HG03469 (cell line): ENCODE measurements at regions not wholly inside any gene's neighbourhood (a gene's known extent, or its start where the extent isn't known, plus 50 kb on each side); places are given as distances from the start of the nearest gene placed in this dataset.
A peak's percentile ranks its signal among the peaks of the same experiment; 100 is the strongest.
"Not testable (repeated sequence)": the region's sequence is repeated elsewhere in the genome, so short reads cannot be mapped to it uniquely, and the experiment has no call there.

ENCODE experiments used
- ATAC-seq: cut with Tn5 transposase; IDR thresholded peaks from one replicate; pipeline ENCODE4 v1.9.1; 2021; ENCODE audit warnings: mild to moderate bottlenecking, moderate library complexity, moderate number of reproducible peaks; ENCODE audit not compliant: unreplicated experiment

DNA sequence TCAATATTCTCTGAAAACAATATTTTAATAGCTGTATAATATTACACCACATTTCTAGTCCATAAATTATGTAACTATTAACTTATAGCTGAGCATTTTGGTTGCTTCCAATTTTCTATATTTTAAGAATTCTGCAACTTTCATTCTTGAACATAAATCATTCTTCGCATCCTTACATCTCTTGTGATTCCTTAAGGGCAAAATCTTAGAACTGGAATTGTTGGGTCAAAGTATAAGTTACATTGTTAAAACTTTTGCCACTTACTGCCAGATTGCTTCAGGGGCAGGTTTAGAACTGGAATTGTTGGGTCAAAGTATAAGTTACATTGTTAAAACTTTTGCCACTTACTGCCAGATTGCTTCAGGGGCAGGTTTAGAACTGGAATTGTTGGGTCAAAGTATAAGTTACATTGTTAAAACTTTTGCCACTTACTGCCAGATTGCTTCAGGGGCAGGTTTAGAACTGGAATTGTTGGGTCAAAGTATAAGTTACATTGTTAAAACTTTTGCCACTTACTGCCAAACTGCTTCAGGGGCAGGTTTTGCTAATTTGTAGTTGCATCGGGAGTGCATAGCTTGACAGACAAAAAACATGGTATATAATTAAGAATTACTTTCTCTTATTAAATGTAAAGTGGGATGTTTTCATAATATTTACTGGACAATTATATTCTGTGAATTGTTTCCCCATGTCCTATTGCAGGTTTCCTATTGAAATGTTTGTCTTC lies 179.9 kb upstream of the OR13F1 start:
- ATAC-seq, result not testable (repeated sequence)

DNA sequence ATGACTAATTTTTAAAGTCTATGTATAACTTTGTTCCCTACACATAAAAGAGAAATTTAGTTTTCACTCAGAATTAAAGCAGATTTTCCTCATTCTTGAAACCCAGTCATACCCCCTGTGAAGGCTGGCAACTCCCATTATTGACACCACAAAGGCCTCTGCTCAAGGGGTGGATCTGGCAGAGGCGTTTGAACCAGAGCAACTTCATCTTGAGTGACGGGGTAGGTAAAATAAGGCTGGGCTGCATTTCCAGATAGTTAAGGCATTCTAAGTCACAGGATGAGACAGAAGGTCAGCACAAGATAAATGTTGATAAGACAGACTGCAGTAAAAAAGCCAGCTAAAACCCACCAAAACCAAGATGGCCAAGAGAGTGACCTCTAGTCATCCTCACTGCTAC lies 177.2 kb upstream of the OR13F1 start:
- no peak for ATAC-seq

DNA sequence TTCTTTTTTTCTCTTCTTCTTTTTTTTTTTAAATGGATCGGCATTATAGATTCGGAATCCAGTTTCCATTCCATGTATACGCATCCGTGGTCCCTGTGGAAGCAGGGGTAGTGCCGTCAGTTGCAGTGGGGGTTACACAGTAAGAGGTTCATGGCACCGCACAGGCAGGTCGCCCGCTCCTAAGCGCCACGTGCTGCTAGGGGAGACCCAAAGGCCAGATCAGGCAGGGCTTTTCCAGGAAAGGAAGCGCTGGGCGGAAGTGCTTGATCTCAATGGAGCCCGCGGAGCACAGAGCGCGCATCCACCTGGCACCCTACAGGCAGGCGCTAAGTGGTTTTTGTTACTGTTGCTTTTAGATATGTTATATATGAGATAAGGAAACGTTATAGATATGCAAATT lies 174.8 kb upstream of the OR13F1 start:
- ATAC-seq, result no peak

DNA sequence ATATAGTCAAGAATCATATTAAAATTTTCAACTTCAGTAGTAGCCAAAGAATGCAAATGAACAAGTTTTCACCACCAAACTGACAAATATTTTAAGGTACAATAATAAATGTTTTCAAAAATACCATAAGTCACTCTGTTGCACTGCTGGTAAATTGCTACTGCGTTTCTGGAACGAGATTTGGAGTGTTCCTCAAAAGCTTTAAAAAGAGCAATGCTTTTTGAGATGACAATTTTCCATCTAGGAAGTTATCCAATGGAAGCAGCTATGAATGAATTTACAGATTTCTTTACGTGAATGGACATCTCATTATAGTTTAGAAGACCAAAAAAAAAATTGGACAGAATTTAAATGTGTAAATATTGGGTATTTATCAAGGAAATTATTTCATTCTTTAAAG lies 173.2 kb upstream of the OR13F1 start:
- ATAC-seq, result no peak

DNA sequence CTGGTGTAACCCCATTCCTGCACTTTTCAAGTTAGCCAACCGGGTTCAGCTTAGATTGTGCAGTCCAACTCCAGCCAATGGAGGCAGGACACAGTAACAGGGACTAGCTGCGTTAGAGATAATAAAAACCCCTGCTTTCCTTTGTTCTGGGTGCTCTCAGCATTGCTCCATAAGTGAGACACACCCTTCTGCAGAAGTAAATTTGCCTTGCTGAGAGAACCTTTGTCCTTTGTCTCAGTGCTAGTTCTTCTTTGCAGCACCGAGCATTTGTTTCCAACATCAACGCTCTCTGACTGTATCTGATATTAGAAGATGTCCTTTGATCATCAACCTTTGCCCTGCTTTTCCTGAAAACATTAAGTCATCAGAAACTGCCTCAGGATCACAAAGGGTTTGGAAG lies 169.5 kb upstream of the OR13F1 start:
- no peak for ATAC-seq

DNA sequence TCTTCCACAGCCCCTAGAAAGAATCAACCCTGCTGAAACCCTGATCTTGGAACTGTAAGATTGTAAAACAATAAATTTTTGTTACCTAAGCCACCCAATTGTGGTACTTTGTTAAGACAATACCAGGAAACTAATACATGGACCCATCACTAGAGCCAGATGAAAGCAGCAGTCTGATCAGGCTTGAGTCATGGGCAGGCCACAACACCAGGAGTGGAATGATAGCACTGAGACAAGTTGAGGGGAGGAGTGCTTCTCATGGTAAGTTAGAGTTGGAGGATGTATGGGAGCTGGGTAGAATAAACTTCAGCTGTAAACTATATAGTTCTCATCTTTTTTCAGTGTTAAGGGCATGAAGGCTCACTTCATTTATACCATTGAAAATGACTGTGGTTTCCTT lies 164.4 kb upstream of the OR13F1 start:
- ATAC-seq, result no peak

DNA sequence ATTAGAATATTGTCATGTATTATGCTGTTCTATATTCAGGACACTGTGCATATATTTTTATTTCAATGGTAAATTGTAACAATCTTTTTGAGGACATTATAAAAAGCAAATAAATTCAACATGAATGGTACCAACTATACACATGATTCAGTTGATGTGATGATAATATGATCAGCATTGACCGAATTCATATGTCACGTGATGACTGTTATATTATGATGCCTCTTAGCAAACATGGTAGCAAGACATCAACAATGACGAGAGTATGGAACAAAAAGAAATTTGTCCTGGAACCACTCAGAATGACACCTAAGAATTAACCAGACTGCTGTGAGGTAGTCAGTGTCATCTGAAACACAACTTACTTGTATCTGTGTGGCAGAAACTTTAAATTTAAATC lies 161.5 kb upstream of the OR13F1 start:
- no peak for ATAC-seq

- no peak for ATAC-seq
Measured at GRCh38 chr9:104345061-104345460, 159.0 kb upstream of the OR13F1 start.

DNA sequence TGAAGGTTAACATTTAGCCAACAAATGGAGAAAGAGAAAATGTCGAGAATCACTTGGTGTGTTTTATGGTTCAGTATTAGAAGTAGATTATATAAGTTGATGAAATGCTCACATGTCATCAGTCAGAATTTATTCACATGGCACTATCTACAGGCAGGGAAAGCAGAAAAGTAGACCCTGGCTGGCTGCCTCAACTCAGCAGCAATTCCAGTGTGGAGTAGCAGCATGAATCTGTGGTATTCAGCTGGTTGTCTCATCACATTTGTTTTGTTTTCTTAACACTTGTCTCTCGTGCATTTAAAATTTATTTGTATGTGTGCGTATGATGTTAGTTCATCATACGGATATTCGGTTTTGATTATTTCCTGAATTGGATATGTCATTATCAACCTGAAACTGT lies 153.5 kb upstream of the OR13F1 start:
- ATAC-seq, result no peak

DNA sequence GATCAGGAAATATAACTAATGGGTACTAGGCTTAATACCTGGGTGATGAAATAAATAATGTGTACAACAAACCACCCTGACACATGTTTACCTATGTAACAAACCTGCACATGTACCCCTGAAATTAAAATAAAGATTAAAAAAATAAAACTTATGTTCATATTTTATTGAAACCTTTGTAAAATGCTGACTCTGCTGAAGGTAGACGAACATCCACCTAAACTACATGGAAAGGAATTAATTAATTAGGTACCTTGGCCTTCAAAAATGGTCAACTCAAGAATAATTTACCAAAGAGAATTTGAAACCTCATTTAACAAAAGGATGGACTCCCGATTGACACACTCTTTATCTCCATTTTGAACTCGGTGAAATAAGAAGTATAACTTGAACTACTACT lies 152.3 kb upstream of the OR13F1 start:
- ATAC-seq, result no peak

DNA sequence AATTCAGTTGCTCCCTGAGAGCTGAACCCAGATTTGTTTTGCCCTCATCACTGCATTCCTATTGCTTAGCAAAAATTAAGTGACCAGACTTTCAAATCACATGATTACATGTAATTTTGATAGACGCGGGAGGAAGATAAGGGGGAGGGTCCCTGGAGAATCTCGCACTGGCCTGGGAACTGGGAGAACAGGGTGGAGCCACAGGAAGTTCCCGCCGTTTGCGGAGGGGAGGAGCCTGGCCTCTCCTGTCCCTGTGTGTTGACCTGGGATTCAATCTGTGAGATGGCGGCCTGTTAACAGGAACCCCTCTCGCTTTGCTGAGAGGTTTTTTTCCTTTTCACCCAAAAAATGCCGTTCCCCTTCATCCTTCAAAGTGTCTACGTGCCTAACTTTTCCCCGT lies 142.9 kb upstream of the OR13F1 start:
- no peak for ATAC-seq

- no peak for ATAC-seq
Measured at GRCh38 chr9:104362912-104363472, 141.1 kb upstream of the OR13F1 start.

- no peak for ATAC-seq
Measured at GRCh38 chr9:104367507-104367906, 136.6 kb upstream of the OR13F1 start.

DNA sequence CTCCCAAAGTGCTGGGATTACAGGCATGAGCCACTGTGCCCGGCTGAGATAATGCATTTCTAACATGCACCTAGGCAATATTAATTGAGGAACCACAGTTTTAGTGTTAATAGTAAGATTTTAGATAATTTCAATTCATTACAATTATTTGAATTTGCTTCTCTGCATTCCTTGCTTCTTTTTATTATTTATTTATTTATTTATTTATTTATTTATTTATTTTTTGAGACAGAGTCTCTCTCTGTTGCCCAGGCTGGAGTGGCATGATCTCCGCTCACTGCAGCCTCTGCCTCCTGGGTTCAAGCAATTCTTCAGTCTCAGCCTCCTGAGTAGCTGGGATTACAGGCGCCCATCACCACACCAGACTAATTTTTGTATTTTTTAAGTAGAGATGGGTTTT lies 135.7 kb upstream of the OR13F1 start:
- not testable (repeated sequence) for ATAC-seq

- no peak for ATAC-seq
Measured at GRCh38 chr9:104374711-104375110, 129.4 kb upstream of the OR13F1 start.

DNA sequence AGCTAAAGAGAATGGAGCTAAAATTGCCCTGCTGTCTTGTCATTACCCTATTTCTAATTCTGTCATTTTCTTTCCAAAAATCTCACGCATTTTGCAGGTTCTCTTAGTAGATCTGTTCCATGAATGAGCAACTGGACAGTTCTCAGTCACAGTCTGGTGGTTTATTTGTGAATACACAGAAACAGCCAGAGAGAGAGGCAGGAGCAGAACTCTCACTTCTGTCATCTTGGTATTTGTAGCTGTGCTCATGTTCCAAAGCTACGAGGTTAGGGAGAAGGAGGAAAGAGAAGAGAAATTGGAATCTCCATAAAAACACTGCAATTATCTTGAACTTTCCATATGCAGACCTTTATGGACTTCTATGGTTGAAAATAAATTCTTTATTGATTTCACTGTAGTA lies 118.0 kb upstream of the OR13F1 start:
- no peak for ATAC-seq

- ATAC-seq, result peak; percentile 78
Measured at GRCh38 chr9:104386425-104387069, 117.5 kb upstream of the OR13F1 start.

- no peak for ATAC-seq
Measured at GRCh38 chr9:104388071-104388470, 116.0 kb upstream of the OR13F1 start.

DNA sequence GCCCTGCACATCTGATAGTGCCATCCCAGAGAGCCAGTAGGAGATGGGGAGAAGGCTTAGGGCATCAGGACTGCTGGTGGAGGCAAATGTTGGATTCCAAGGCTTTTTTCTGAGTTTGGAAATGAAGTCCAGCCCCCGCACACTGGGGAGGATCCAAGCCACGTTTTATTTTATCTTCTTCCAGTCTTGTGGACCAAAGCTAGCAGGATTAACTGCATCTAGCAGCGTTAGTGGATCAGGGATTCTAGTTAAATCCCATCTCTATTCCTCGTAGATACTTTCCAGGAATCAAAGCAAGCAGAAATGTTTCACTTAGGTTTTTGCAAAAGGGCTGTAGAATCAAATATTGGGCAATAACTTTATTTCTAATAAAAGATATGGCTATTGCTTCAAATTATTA lies 114.7 kb upstream of the OR13F1 start:
- ATAC-seq, result no peak

- ATAC-seq, result not testable (repeated sequence)
Measured at GRCh38 chr9:104394901-104395300, 109.2 kb upstream of the OR13F1 start.

- no peak for ATAC-seq
Measured at GRCh38 chr9:104412238-104412637, 91.8 kb upstream of the OR13F1 start.

DNA sequence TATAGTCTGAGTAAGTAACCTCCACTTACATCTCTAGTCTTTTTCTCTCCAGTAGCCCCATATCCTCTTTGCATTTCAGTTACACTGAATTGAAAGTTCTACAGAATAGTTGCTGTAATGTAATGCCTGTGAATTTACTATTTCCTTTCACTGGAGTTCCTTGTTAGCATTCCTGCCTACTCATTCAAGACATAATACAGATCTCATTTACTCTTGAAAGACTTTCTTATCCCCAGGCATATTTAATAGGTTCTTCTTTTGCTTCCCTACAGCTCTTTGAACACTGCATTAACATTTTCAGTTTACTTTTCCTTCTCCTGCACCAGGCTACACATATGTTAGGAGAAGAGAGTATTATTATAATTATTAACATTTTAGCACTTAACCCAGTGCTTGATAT lies 87.6 kb upstream of the OR13F1 start:
- ATAC-seq, result no peak
